Smooth muscle cell (in vitro differentiated cells): ENCODE measurements at regions not wholly inside any gene's neighbourhood (a gene's known extent, or its start where the extent isn't known, plus 50 kb on each side); places are given as distances from the start of the nearest gene placed in this dataset.

Experiments used
- DNase-seq: peaks from one replicate; lab custom pipeline; 2025; ENCODE audit not compliant: unreplicated experiment; lab: John Stamatoyannopoulos, UW
- H2AFZ ChIP-seq: fragments of 200-600 bp; sonication (generic); 2 replicates; pipeline ENCODE4 v1.6.0; 2016; ENCODE audit warnings: antibody characterized with exemption, low read depth, mild to moderate bottlenecking
- H3F3A ChIP-seq: fragments of 200-600 bp; sonication (generic); 2 replicates; pipeline ENCODE4 v1.6.0; 2017; ENCODE audit warnings: antibody characterized with exemption, low read depth
- H3K27ac ChIP-seq: fragments of 200-600 bp; sonication (generic); 2 replicates; pipeline ENCODE4 v1.5.1; 2016; ENCODE audit warnings: low read depth, mild to moderate bottlenecking
- H3K27me3 ChIP-seq: fragments of 200-600 bp; sonication (generic); 2 replicates; pipeline ENCODE4 v1.6.1; 2016; ENCODE audit warnings: low read depth, mild to moderate bottlenecking
- H3K36me3 ChIP-seq: fragments of 200-600 bp; sonication (generic); 2 replicates; pipeline ENCODE4 v1.5.1; 2016; ENCODE audit warnings: low read depth
- H3K4me1 ChIP-seq: fragments of 200-600 bp; sonication (generic); 2 replicates; pipeline ENCODE4 v1.5.1; 2016; ENCODE audit warnings: low read depth
- H3K4me2 ChIP-seq: fragments of 200-600 bp; sonication (generic); 2 replicates; pipeline ENCODE4 v1.6.0; 2016; ENCODE audit warnings: mild to moderate bottlenecking
- H3K4me3 ChIP-seq: fragments of 200-600 bp; sonication (generic); 2 replicates; pipeline ENCODE4 v1.5.1; 2016; ENCODE audit warnings: mild to moderate bottlenecking
- H3K79me2 ChIP-seq: fragments of 200-600 bp; sonication (generic); 2 replicates; pipeline ENCODE4 v1.6.0; 2016; ENCODE audit warnings: low read depth, mild to moderate bottlenecking
- H3K9ac ChIP-seq: fragments of 200-600 bp; sonication (generic); 2 replicates; pipeline ENCODE4 v1.6.0; 2016; ENCODE audit warnings: low read depth
- H3K9me3 ChIP-seq: fragments of 200-600 bp; sonication (generic); replicated peaks from 2 replicates; pipeline ENCODE4 v1.5.1; 2016; ENCODE audit warnings: low read depth
- H4K20me1 ChIP-seq: fragments of 200-600 bp; sonication (generic); 2 replicates; pipeline ENCODE4 v1.6.0; 2016; ENCODE audit warnings: low read depth
- WGBS: methylation state at CpG from one replicate; pipeline ENCODE4 v1.1.7; 2016; ENCODE audit warnings: low lambda C conversion rate; 5-methylcytosine and 5-hydroxymethylcytosine counted together
- TF ChIP-seq, protein P1 (sequence below): fragments of 200-600 bp; sonication (generic); IDR thresholded peaks from 2 replicates; pipeline ENCODE4 v1.5.1; 2017; ENCODE audit warnings: borderline replicate concordance, mild to moderate bottlenecking, antibody characterized with exemption; ENCODE audit not compliant: insufficient read depth, poor library complexity, severe bottlenecking

GRCh38 chr2:56753182-56753581 lies 569.4 kb downstream of the CCDC85A start:
- Histone ChIP-seq H3K9me3 (no peaks in the 10 kb centered on the region), H3F3A (no peaks in the 10 kb centered on the region), H3K4me1 (no peaks in the 10 kb centered on the region), H4K20me1 (no peaks in the 10 kb centered on the region), H3K4me3 (no peak overlapping the region), H2AFZ (no peak overlapping the region), H3K27ac (no peak overlapping the region), H3K9ac (no peak overlapping the region), H3K27me3 (peaks cover 4% of the 10 kb centered on the region), H3K79me2 (no peaks in the 10 kb centered on the region), H3K4me2 (no peak overlapping the region), H3K36me3 (no peaks in the 10 kb centered on the region)
- TF ChIP-seq, protein P1, sequence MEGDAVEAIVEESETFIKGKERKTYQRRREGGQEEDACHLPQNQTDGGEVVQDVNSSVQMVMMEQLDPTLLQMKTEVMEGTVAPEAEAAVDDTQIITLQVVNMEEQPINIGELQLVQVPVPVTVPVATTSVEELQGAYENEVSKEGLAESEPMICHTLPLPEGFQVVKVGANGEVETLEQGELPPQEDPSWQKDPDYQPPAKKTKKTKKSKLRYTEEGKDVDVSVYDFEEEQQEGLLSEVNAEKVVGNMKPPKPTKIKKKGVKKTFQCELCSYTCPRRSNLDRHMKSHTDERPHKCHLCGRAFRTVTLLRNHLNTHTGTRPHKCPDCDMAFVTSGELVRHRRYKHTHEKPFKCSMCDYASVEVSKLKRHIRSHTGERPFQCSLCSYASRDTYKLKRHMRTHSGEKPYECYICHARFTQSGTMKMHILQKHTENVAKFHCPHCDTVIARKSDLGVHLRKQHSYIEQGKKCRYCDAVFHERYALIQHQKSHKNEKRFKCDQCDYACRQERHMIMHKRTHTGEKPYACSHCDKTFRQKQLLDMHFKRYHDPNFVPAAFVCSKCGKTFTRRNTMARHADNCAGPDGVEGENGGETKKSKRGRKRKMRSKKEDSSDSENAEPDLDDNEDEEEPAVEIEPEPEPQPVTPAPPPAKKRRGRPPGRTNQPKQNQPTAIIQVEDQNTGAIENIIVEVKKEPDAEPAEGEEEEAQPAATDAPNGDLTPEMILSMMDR, result no peak
- no peak for DNase-seq
- WGBS, result 93% methylated on average over 1 of the region's 1 CpG

- H3K4me2 ChIP-seq, result no peak overlapping the region
- H3K9me3 ChIP-seq, result no peaks in the 10 kb centered on the region
- no peaks in the 10 kb centered on the region for H3K79me2 ChIP-seq
- H3K4me1 ChIP-seq, result no peaks in the 10 kb centered on the region
- no peak for DNase-seq
- H3F3A ChIP-seq, result no peaks in the 10 kb centered on the region
- TF ChIP-seq, protein P1, result no peak
- H4K20me1 ChIP-seq, result no peaks in the 10 kb centered on the region
- 91% methylated on average over 10 of the region's 10 CpGs for WGBS
- no peak overlapping the region for H3K27ac ChIP-seq
- no peaks in the 10 kb centered on the region for H3K36me3 ChIP-seq
- no peak overlapping the region for H2AFZ ChIP-seq
- no peak overlapping the region for H3K9ac ChIP-seq
- H3K4me3 ChIP-seq, result no peak overlapping the region
- H3K27me3 ChIP-seq, result peaks cover 4% of the 10 kb centered on the region
Measured at GRCh38 chr2:56754066-56754615, 570.4 kb downstream of the CCDC85A start.

- Histone ChIP-seq H3K9ac (no peak overlapping the region), H4K20me1 (no peaks in the 10 kb centered on the region), H3K27me3 (peaks cover 4% of the 10 kb centered on the region), H3K36me3 (no peaks in the 10 kb centered on the region), H3K4me2 (no peak overlapping the region), H3K4me1 (no peaks in the 10 kb centered on the region), H2AFZ (no peak overlapping the region), H3F3A (no peaks in the 10 kb centered on the region), H3K4me3 (no peak overlapping the region), H3K27ac (no peak overlapping the region), H3K79me2 (no peaks in the 10 kb centered on the region), H3K9me3 (no peaks in the 10 kb centered on the region)
- TF ChIP-seq, protein P1, result no peak
- WGBS, result 77% methylated on average over 1 of the region's 1 CpG
- DNase-seq, result no peak
Measured at GRCh38 chr2:56754627-56755026, 570.8 kb downstream of the CCDC85A start.

- Histone ChIP-seq H3K9me3 (no peaks in the 10 kb centered on the region), H3F3A (no peaks in the 10 kb centered on the region), H3K4me3 (no peak overlapping the region), H3K4me2 (no peak overlapping the region), H2AFZ (no peak overlapping the region), H3K4me1 (no peaks in the 10 kb centered on the region), H3K79me2 (no peaks in the 10 kb centered on the region), H3K27me3 (peaks cover 4% of the 10 kb centered on the region), H3K36me3 (no peaks in the 10 kb centered on the region), H3K9ac (no peak overlapping the region), H3K27ac (no peak overlapping the region), H4K20me1 (no peaks in the 10 kb centered on the region)
- no peak for DNase-seq
- TF ChIP-seq, protein P1, result no peak
- 84% methylated on average over 2 of the region's 2 CpGs for WGBS
Measured at GRCh38 chr2:56757884-56758545, 574.2 kb downstream of the CCDC85A start.
